Liver (tissue), 3 donors: ENCODE measurements at regions not wholly inside any gene's neighbourhood (a gene's known extent, or its start where the extent isn't known, plus 50 kb on each side); places are given as distances from the start of the nearest gene placed in this dataset.
"Not testable (repeated sequence)": the region's sequence is repeated elsewhere in the genome, so short reads cannot be mapped to it uniquely, and the experiment has no call there.

Experiments
- JUND ChIP-seq, 2 donors: IDR thresholded peaks; 2 replicates each; pipeline ENCODE4 v1.6.1; 2016; ENCODE audit warnings: antibody characterized with exemption in 2 of 2
- RAD21 ChIP-seq, 2 donors: IDR thresholded peaks; 2 replicates each; pipeline ENCODE4 v1.6.1; 2016; ENCODE audit warnings: antibody characterized with exemption in 2 of 2, mild to moderate bottlenecking in 2 of 2
- REST ChIP-seq: IDR thresholded peaks from 2 replicates; pipeline ENCODE4 v1.6.1; 2016; ENCODE audit warnings: antibody characterized with exemption, mild to moderate bottlenecking
- SP1 ChIP-seq: IDR thresholded peaks from 2 replicates; pipeline ENCODE4 v1.6.1; 2018; ENCODE audit warnings: antibody characterized with exemption, mild to moderate bottlenecking
- TF ChIP-seq, protein P1 (sequence below): fragments of 150-350 bp; IDR thresholded peaks from 2 replicates; pipeline ENCODE4 v1.5.1; 2017; ENCODE audit warnings: improper control_type of control experiment, low read depth, low read length; ENCODE audit not compliant: missing input control
- donor health status: healthy.
- donor health status: healthy.

GRCh38 chr2:44074795-44075194, 79.0 kb upstream of the LRPPRC start:
- TF ChIP-seq, protein P1, sequence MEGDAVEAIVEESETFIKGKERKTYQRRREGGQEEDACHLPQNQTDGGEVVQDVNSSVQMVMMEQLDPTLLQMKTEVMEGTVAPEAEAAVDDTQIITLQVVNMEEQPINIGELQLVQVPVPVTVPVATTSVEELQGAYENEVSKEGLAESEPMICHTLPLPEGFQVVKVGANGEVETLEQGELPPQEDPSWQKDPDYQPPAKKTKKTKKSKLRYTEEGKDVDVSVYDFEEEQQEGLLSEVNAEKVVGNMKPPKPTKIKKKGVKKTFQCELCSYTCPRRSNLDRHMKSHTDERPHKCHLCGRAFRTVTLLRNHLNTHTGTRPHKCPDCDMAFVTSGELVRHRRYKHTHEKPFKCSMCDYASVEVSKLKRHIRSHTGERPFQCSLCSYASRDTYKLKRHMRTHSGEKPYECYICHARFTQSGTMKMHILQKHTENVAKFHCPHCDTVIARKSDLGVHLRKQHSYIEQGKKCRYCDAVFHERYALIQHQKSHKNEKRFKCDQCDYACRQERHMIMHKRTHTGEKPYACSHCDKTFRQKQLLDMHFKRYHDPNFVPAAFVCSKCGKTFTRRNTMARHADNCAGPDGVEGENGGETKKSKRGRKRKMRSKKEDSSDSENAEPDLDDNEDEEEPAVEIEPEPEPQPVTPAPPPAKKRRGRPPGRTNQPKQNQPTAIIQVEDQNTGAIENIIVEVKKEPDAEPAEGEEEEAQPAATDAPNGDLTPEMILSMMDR: not testable (repeated sequence)
- not testable (repeated sequence) for TF ChIP-seq SP1; JUND (IDR thresholded peaks at IDR 0.05); RAD21 (IDR thresholded peaks at IDR 0.05); REST
